ENCODE measurements at regions not wholly inside any gene's neighbourhood (a gene's known extent, or its start where the extent isn't known, plus 50 kb on each side); places are given as distances from the start of the nearest gene placed in this dataset.

GRCh38 chr13:94776300-94776699 lies 64.0 kb upstream of the SOX21 start:
- H3K36me3 ChIP-seq (ENCODE audit: control insufficient read depth, insufficient read depth, low read length) = no peaks in the 10 kb centered on the region
- DNase-seq (ENCODE audit: low read depth) = no peak
- no peak overlapping the region for H3K4me3 ChIP-seq (ENCODE audit: low read depth, low read length)
- TF ChIP-seq CTCF (IDR thresholded peaks at IDR 0.05; ENCODE audit: insufficient read depth, low read length, severe bottlenecking) = no peak
- FAIRE-seq = no peak
- H3K27me3 ChIP-seq (ENCODE audit: control insufficient read depth, insufficient read depth, low read length) = no peaks in the 10 kb centered on the region

- DNase-seq (ENCODE audit: low read depth) = no peak
- Histone ChIP-seq H3K4me3 (ENCODE audit: low read depth, low read length) (no peak overlapping the region), H3K36me3 (ENCODE audit: control insufficient read depth, insufficient read depth, low read length) (no peaks in the 10 kb centered on the region), H3K27me3 (ENCODE audit: control insufficient read depth, insufficient read depth, low read length) (no peaks in the 10 kb centered on the region)
- FAIRE-seq = no peak
- no peak for TF ChIP-seq CTCF (IDR thresholded peaks at IDR 0.05; ENCODE audit: insufficient read depth, low read length, severe bottlenecking)
Observed at GRCh38 chr13:94765814-94766213, 53.5 kb upstream of the SOX21 start.

DNA sequence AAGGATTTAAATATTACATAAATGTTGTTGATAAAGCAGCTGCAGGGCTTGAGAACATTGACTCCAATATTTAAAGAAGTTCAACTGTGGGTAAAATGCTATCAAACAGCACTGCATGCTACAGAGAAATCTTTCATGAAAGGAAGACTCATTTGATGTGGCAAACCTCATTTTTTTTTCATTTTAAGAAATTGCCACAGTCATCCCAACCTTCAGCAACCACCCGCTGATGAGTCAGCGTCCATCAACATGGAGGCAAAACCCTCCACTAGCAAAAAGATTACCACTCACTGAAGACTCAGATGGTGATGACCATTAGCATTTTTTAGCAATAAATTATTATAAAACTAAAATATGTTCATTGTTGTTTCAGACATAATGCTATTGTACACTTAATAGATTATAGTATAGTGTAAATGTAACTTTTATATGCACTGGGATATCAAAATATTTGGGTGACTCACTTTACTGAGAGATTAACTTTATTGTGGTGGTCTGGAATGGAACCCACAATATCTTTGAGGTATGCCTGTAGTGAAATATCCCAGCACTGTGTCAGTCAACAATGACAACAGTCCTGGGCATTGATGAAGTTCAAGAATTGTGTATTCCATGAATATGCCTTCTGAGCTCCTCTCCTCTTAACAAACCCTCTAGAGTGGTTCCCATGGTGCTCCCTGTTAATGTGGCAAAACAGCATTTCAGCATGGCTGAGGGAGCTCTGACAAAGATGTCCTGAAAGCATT lies 52.4 kb upstream of the SOX21 start:
- no peaks in the 10 kb centered on the region for H3K36me3 ChIP-seq (ENCODE audit: control insufficient read depth, insufficient read depth, low read length)
- H3K4me3 ChIP-seq (ENCODE audit: low read depth, low read length) = no peak overlapping the region
- no peaks in the 10 kb centered on the region for H3K27me3 ChIP-seq (ENCODE audit: control insufficient read depth, insufficient read depth, low read length)
- TF ChIP-seq CTCF (IDR thresholded peaks at IDR 0.05; ENCODE audit: insufficient read depth, low read length, severe bottlenecking) = no peak
- DNase-seq (ENCODE audit: low read depth) = no peak
- FAIRE-seq = no peak

Data from bronchial epithelial cell (primary cell).